Endothelial cell of umbilical vein (primary cell): ENCODE measurements at regions not wholly inside any gene's neighbourhood (a gene's known extent, or its start where the extent isn't known, plus 50 kb on each side); places are given as distances from the start of the nearest gene placed in this dataset.
"Not testable (repeated sequence)": the region's sequence is repeated elsewhere in the genome, so short reads cannot be mapped to it uniquely, and the experiment has no call there.

ENCODE experiments used
- BruUV-seq: library from RNA; stranded (reverse); fragments of 400-500 nt; replicated peaks from 2 replicates; lab custom pipeline; 2021; lab: Mats Ljungman, UMichigan
- CTCF ChIA-PET: fragments of 300-600, 350-600 bp; sonication (Branson Sonifier 250); formaldehyde crosslinking; loops from one replicate; lab custom pipeline; 2021; ENCODE audit warnings: antibody characterized with exemption, inconsistent platforms; lab: Charles Lee
- POLR2A ChIA-PET: fragments of 300-600, 350-600 bp; sonication (Branson Sonifier 250); formaldehyde crosslinking; loops from one replicate; lab custom pipeline; 2021; ENCODE audit warnings: antibody characterized with exemption, inconsistent platforms; lab: Charles Lee
- DNase-seq: peaks from one replicate; pipeline ENCODE4 v3.0.0-alpha.2; 2011; ENCODE audit warnings: low read depth, low spot score
- FAIRE-seq: peaks from 2 replicates; lab custom pipeline; 2011; peaks lifted over from hg19 to GRCh38; lab: Jason Lieb, UNC
- H2AFZ ChIP-seq: 2 replicates; pipeline ENCODE4 v1.6.0; 2012; ENCODE audit warnings: low read depth, low read length, control low read depth, inconsistent platforms
- H3K27ac ChIP-seq: 2 replicates; pipeline ENCODE4 v1.5.1; 2011; ENCODE audit warnings: low read depth, mild to moderate bottlenecking, control low read depth, low read length, moderate library complexity; ENCODE audit not compliant: insufficient read depth
- H3K27me3 ChIP-seq, 2 experiments: 2 replicates each; pipeline versions ENCODE4 v1.6.0 to v1.6.1; 2011; ENCODE audit warnings: low read length in 2 of 2, mixed read lengths in 1 of 2; ENCODE audit not compliant: control insufficient read depth in 2 of 2, insufficient read depth in 2 of 2
- H3K36me3 ChIP-seq, 2 experiments: 2 replicates in 1 of 2; 3 replicates in 1 of 2; pipeline ENCODE4 v1.5.1; 2011; ENCODE audit warnings: low read length in 2 of 2, mild to moderate bottlenecking in 1 of 2, moderate library complexity in 1 of 2; ENCODE audit not compliant: control insufficient read depth in 2 of 2, insufficient read depth in 2 of 2; ENCODE audit errors: extremely low read depth in 1 of 2
- H3K4me1 ChIP-seq: 3 replicates; pipeline ENCODE4 v1.5.1; 2011; ENCODE audit warnings: mild to moderate bottlenecking, low read length; ENCODE audit not compliant: control insufficient read depth, insufficient read depth; ENCODE audit errors: extremely low read depth
- H3K4me2 ChIP-seq: 2 replicates; pipeline ENCODE4 v1.6.1; 2011; ENCODE audit warnings: low read length, control low read depth, mixed read lengths; ENCODE audit not compliant: insufficient read depth
- H3K4me3 ChIP-seq, 3 experiments: fragments of 200-600 bp in 1 of 3; sonication (generic), shearing (Covaris generic) in 1 of 3; replicated peaks in 1 of 3; 2 replicates each; pipeline ENCODE4 v1.5.1; 2011 to 2016; ENCODE audit warnings: control low read depth in 3 of 3, low read length in 3 of 3, mild to moderate bottlenecking in 2 of 3, inconsistent platforms in 1 of 3, low read depth in 1 of 3, moderate library complexity in 1 of 3; ENCODE audit not compliant: insufficient read depth in 1 of 3
- H3K79me2 ChIP-seq: 2 replicates; pipeline ENCODE4 v1.6.0; 2012; ENCODE audit warnings: low read length, inconsistent platforms; ENCODE audit not compliant: control insufficient read depth, insufficient read depth
- H3K9ac ChIP-seq: replicated peaks from 2 replicates; pipeline ENCODE3; 2011; ENCODE audit warnings: low read length, control low read depth; ENCODE audit not compliant: insufficient read depth; ENCODE audit errors: extremely low read depth
- H3K9me1 ChIP-seq: replicated peaks from 3 replicates; pipeline ENCODE4 v1.6.0; 2011; ENCODE audit warnings: mild to moderate bottlenecking, low read length; ENCODE audit not compliant: control insufficient read depth, insufficient read depth; ENCODE audit errors: extremely low read depth
- H3K9me3 ChIP-seq: replicated peaks from 2 replicates; pipeline ENCODE4 v1.5.1; 2012; ENCODE audit warnings: low read length, inconsistent platforms; ENCODE audit not compliant: control insufficient read depth, insufficient read depth
- H4K20me1 ChIP-seq: replicated peaks from 2 replicates; pipeline ENCODE3; 2011; ENCODE audit warnings: mild to moderate bottlenecking, low read length; ENCODE audit not compliant: control insufficient read depth, insufficient read depth; ENCODE audit errors: extremely low read depth
- dilution Hi-C: fragments of 300-500 bp; cut with MboI; formaldehyde crosslinking; loops from one replicate; pipeline ENCODE4 v1.15.0; 2019; ENCODE audit warnings: low sequenced_read_pairs; ENCODE audit not compliant: extremely low pct_ligation_motif_present
- intact Hi-C: fragments of 100-400 bp; cut with micrococcal nuclease; formaldehyde crosslinking; loops from one replicate; pipeline ENCODE4 v1.10.0; 2022

GRCh38 chr14:19304442-19304841 is 129.7 kb downstream of the POTEG start:
- H3K9me1 ChIP-seq, H2AFZ ChIP-seq, H3K36me3 ChIP-seq, H3K9me3 ChIP-seq, intact Hi-C loops, DNase-seq, H3K79me2 ChIP-seq, POLR2A ChIA-PET, FAIRE-seq, CTCF ChIA-PET, H3K4me3 ChIP-seq, dilution Hi-C loops, H3K4me2 ChIP-seq, H3K27me3 ChIP-seq, H3K4me1 ChIP-seq, BruUV-seq, H4K20me1 ChIP-seq, H3K27ac ChIP-seq, H3K9ac ChIP-seq: not testable (repeated sequence)

DNA sequence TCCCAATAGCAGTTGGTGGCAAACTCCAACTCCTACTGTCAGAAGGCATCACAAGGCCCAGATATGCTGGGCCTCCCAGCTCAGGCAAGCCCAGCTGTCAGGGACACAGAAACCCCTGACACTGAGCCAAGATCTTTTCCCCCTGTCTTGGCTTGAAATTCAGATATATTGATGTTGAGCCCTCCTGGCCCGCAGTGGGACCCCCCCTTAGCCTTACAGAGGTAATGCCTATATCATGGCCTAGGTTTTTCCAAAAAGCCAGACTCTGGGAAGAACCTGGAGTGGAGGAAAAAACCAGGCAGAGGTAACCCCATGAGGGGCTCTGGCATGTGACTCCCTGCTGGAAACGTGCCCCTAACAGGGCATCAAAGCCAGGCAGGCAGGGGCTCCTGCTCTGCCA is 129.2 kb downstream of the POTEG start:
- H4K20me1 ChIP-seq, H2AFZ ChIP-seq, H3K4me3 ChIP-seq, H3K9me1 ChIP-seq, H3K27me3 ChIP-seq, H3K79me2 ChIP-seq, H3K4me1 ChIP-seq, H3K9ac ChIP-seq, CTCF ChIA-PET, intact Hi-C loops, POLR2A ChIA-PET, H3K4me2 ChIP-seq, H3K9me3 ChIP-seq, H3K36me3 ChIP-seq, BruUV-seq, FAIRE-seq, H3K27ac ChIP-seq, DNase-seq, dilution Hi-C loops: not testable (repeated sequence)

- DNase-seq, H3K4me3 ChIP-seq, dilution Hi-C loops, H3K36me3 ChIP-seq, H3K9me1 ChIP-seq, POLR2A ChIA-PET, CTCF ChIA-PET, H3K4me2 ChIP-seq, H4K20me1 ChIP-seq, H3K9ac ChIP-seq, H3K4me1 ChIP-seq, H3K27ac ChIP-seq, FAIRE-seq, H3K79me2 ChIP-seq, H2AFZ ChIP-seq, intact Hi-C loops, BruUV-seq, H3K9me3 ChIP-seq, H3K27me3 ChIP-seq: not testable (repeated sequence)
Observed at GRCh38 chr14:19305776-19306175, 128.4 kb downstream of the POTEG start.

GRCh38 chr14:19306405-19306804 is 127.7 kb downstream of the POTEG start:
- H3K27me3 ChIP-seq, POLR2A ChIA-PET, H3K4me3 ChIP-seq, FAIRE-seq, H3K4me2 ChIP-seq, CTCF ChIA-PET, H2AFZ ChIP-seq, H3K36me3 ChIP-seq, H3K4me1 ChIP-seq, intact Hi-C loops, H3K9me1 ChIP-seq, H3K9ac ChIP-seq, H3K79me2 ChIP-seq, H4K20me1 ChIP-seq, H3K9me3 ChIP-seq, H3K27ac ChIP-seq, DNase-seq, BruUV-seq, dilution Hi-C loops: not testable (repeated sequence)
